ENCODE measurements at regions not wholly inside any gene's neighbourhood (a gene's known extent, or its start where the extent isn't known, plus 50 kb on each side); places are given as distances from the start of the nearest gene placed in this dataset.

DNA sequence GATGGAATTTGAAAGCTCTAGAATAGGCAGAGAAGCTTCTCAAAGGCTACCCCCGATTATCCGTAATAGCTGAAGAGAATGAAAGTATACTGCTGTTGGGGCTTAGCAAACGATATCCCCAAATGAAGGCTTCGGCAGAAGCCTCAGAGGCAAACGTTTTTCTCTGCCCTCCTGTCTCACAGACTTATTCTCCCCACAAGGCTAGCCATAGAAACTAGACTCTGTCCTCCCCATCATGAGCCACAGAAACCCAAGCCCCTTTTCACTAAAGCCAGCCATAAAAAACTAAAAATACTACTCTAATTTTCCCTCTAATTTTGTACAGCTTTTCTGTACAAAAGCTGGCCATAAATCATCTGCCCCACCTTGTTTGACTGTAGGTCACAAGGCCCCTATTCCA is 413.4 kb upstream of the CFAP20DC start:
- no peaks in the 10 kb centered on the region for H3K4me1 ChIP-seq
- H3K27ac ChIP-seq: no peak overlapping the region
- no peaks in the 10 kb centered on the region for H3K27me3 ChIP-seq
- no peak overlapping the region for H3K9ac ChIP-seq
- no peak for TF ChIP-seq Cebpa-rat (IDR thresholded peaks at IDR 0.05)
- no peak overlapping the region for H3K4me3 ChIP-seq
- H3K36me3 ChIP-seq: no peaks in the 10 kb centered on the region
- peaks cover 14% of the 10 kb centered on the region for H3K9me3 ChIP-seq
- H4K20me1 ChIP-seq: no peaks in the 10 kb centered on the region
- no peak overlapping the region for H3K4me2 ChIP-seq

DNA sequence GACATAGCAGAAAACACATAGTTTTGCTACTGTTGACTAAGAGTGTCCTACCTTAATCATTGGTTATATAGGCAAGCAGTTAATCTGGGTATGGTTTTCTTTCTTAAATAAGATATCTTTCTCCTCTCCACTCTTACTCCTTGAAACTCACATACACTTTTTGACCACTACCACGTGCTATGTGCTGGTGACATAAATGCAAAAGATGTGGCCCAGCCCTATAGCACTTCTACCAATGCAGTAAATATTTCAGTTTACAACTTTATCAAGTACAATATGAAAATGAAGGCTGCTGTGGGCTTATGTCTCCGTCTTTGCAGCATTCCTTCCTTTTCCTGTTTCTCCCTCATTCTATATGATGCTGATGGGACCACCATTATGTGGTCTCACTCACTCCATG is 410.2 kb upstream of the CFAP20DC start:
- H3K9me3 ChIP-seq: peaks cover 14% of the 10 kb centered on the region
- no peaks in the 10 kb centered on the region for H3K36me3 ChIP-seq
- no peaks in the 10 kb centered on the region for H4K20me1 ChIP-seq
- H3K4me3 ChIP-seq: no peak overlapping the region
- no peak overlapping the region for H3K9ac ChIP-seq
- TF ChIP-seq Cebpa-rat (IDR thresholded peaks at IDR 0.05): no peak
- peaks cover 16% of the 10 kb centered on the region for H3K4me1 ChIP-seq
- no peak overlapping the region for H3K27ac ChIP-seq
- H3K4me2 ChIP-seq: no peak overlapping the region
- H3K27me3 ChIP-seq: no peaks in the 10 kb centered on the region

DNA sequence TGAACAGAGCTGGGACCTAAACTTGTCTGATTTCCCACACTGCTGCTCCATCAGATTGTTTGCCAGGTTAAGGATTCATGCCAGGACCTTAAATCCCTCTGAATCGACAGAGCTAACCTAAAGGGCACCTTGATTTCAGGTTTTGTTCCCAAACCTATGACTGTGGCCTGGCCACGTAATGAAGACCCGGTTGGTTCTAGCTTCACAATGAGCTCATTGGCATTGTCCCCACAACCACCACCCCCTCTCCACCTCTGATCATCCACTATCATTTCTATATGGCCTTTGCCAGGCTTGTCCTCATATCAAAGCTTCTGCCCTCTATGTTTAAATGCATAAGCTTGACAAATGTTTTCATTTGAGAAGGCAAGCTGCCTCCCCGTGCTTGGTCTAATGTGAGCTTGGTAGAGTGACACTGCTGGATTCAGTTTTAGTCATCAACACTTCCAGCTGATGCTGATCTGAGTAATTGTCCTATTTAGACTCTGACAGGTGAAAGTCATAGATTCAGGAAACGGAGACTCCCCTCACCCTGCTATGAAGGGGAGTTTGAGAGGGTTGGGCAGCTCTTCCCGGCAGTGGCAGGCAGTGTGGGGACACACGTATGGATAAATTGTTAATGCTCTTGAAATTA is 407.1 kb upstream of the CFAP20DC start:
- Histone ChIP-seq H3K9ac (no peak overlapping the region), H3K36me3 (no peaks in the 10 kb centered on the region), H3K9me3 (peaks cover 9% of the 10 kb centered on the region), H3K4me1 (peaks cover 42% of the 10 kb centered on the region), H4K20me1 (no peaks in the 10 kb centered on the region), H3K4me3 (no peak overlapping the region), H3K27me3 (no peaks in the 10 kb centered on the region), H3K27ac (peak overlapping the region; percentile 31; the same call in 1 of the 2 replicates), H3K4me2 (peak overlapping the region; percentile 51)
- no peak for TF ChIP-seq Cebpa-rat (IDR thresholded peaks at IDR 0.05)

DNA sequence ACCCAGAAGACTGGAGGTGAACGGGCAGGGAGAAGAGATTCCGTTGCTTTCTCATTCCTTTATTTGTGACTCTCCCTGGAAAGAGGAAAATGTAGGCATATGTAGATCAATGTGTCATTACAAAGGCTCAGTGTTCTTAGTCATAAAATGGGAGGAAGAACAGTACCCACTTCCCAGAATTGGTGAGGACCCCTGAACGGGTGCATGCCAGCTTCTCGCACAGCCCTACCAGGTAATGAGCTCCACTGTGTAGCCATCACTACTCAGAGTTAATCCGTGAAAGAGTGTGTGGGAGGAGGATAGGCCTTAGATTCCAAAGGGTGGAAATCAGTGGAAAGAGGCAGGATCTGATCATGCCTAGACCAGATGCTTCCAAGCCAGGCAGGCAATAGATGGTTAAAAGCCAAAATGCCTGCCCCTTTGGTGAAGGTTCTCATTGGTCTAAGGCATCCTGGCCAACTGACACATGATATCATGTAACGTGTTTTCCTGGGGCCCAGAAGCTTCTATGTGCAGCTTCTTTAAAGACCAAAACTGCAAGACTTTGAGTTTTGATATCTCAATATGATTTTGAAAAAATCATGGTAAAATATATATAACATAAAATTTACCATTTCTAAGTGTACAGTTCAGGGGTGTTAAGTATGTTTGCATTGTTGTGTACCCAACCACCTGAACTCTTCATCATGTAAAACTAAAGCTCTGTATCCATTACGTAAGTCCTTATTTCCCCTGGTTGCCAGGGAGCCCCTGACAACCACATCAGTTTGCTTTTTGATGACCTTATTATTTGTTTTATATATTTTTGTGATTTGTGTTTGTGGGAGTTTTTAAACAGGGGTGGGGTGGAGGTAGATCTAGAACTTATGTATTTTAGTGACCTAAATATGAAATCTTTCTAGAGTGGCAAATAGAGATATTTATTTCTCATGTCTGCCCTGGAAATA is 402.2 kb upstream of the CFAP20DC start:
- Histone ChIP-seq H3K9ac (peak overlapping the region; percentile 67), H3K27ac (peak overlapping the region; percentile 93), H4K20me1 (no peaks in the 10 kb centered on the region), H3K4me2 (peak overlapping the region; percentile 87), H3K4me3 (peak overlapping the region; percentile 29; the same call in 1 of the 2 replicates), H3K36me3 (no peaks in the 10 kb centered on the region), H3K27me3 (no peaks in the 10 kb centered on the region), H3K4me1 (peaks cover 67% of the 10 kb centered on the region), H3K9me3 (no peaks in the 10 kb centered on the region; the same call in 1 of the 2 replicates)
- no peak for TF ChIP-seq Cebpa-rat (IDR thresholded peaks at IDR 0.05)

DNA sequence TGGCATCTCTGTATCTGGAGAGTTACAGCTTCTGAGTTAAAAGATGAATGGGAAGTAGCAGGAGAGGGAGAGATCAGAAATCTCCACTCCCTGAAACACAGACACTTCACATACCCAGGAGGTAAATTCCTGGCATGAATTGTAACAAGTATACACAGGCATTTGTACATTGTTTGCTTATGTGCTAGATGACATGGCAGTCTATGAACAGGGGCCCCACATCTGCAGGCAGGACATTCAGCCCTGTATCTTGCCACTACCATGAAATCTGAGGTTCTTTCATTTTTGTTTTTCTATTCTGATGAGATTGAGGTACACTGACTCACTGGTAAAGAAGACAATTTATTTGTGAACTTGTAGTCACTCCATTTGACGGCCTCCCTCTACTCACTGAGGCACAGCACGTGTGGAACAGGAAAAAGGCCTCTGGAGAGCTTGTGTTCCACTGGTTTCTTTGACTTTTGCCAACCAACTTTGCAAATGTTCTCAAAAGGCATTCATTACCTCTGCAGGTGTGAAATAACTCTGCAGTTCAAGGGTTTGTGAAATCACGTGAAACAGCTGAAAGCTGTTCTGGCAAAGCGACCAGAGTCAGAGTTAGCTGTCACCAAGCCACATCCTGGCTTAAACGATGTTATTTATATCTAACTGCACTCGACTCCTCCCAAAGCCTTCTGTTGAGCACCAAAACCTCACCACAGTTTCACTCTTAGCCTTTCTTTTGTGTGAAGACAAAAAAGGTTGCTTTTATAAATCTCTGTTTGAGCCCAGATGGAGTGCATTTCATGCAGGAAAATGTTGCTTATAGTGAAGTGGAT is 401.3 kb upstream of the CFAP20DC start:
- no peak for TF ChIP-seq Cebpa-rat (IDR thresholded peaks at IDR 0.05)
- no peaks in the 10 kb centered on the region; the same call in 1 of the 2 replicates for H3K9me3 ChIP-seq
- H3K36me3 ChIP-seq: no peaks in the 10 kb centered on the region
- peaks cover 58% of the 10 kb centered on the region for H3K4me1 ChIP-seq
- peak overlapping the region; percentile 67 for H3K9ac ChIP-seq
- no peaks in the 10 kb centered on the region for H3K27me3 ChIP-seq
- H3K4me2 ChIP-seq: peak overlapping the region; percentile 87
- H3K27ac ChIP-seq: peak overlapping the region; percentile 93
- no peaks in the 10 kb centered on the region for H4K20me1 ChIP-seq
- H3K4me3 ChIP-seq: peak overlapping the region; percentile 29; the same call in 1 of the 2 replicates

DNA sequence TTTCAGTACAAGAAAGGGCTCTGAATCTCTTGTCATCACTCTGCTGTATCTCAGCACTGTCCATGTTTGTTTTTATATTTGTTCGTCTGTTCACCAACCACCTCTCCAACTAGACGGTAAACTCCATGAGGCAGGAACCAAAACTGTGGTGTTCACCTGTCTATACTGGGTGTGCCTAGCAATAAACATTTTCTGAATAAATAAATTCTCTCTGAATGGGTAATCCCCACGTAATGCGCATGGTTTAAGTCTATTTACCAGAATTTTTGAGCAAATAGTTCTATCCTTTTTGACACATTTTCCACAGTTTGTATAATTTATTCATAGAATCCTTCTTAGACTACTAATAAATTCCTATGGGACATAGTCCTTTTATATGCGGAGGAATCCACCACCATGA is 400.6 kb upstream of the CFAP20DC start:
- Histone ChIP-seq H3K4me2 (peak overlapping the region; percentile 87), H3K27me3 (no peaks in the 10 kb centered on the region), H3K27ac (peak overlapping the region; percentile 93), H3K4me1 (peaks cover 53% of the 10 kb centered on the region), H3K9me3 (no peaks in the 10 kb centered on the region; the same call in 1 of the 2 replicates), H3K9ac (peak overlapping the region; percentile 67; the same call in 1 of the 2 replicates), H3K36me3 (no peaks in the 10 kb centered on the region), H3K4me3 (no peak overlapping the region), H4K20me1 (no peaks in the 10 kb centered on the region)
- TF ChIP-seq Cebpa-rat (IDR thresholded peaks at IDR 0.05): no peak

DNA sequence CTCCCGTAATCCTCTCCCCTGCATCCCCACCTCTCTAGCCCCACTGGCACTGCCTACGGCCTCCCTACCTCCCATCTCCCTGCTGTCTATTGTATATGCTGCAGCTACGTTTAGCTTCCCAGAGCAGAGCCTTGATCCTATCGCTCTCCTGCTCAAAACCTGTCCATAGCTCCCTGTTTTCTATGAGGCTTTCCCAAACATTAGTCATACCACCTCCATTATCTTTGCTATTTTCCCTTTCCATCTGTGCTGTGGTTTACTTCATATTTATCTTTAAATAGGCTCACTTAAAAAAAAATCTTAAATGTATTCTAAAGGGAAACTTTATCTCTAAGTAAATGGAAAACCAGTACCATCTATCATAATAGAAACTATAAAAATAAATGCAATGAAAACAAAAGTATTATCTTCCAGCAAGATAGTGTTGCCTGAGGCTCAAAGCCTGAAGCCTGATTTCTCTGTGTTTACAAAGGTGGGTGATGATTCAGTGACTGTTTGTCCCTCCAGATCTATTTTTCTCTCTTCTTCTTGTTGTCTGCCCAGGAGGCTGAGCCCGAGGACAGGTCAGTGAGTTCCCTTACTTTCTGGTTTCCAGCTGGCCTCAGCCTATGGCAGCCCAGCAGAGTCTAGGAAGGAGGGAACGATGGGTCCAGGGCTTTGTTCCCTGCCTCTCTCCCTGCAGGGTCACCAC is 397.1 kb upstream of the CFAP20DC start:
- H3K9me3 ChIP-seq: no peaks in the 10 kb centered on the region

DNA sequence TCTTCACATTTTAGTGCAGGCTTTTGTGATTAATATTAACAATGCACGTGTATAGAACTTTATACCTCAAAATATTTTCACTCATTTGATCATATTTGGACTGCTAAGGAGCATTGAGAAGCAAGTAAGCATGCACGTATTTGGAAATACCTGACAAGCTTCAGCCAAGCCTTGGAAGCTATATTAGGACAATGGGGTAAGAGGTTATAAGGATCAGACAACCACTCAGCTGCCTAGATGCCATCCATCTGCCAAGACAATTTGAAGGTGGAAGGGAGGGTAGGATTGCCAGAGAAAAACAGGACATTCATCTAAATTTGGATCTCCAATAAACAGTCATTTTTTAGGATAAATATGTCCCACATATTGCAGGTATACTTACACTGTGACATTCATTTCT is 394.9 kb upstream of the CFAP20DC start:
- Histone ChIP-seq H3K4me2 (no peak overlapping the region), H3K36me3 (no peaks in the 10 kb centered on the region), H3K9me3 (no peaks in the 10 kb centered on the region), H3K9ac (no peak overlapping the region), H4K20me1 (no peaks in the 10 kb centered on the region), H3K4me1 (peaks cover 15% of the 10 kb centered on the region), H3K4me3 (no peak overlapping the region), H3K27ac (no peak overlapping the region), H3K27me3 (no peaks in the 10 kb centered on the region)
- no peak for TF ChIP-seq Cebpa-rat (IDR thresholded peaks at IDR 0.05)

More for the DNA sequence above, 397.1 kb upstream of the CFAP20DC start:
- TF ChIP-seq Cebpa-rat (IDR thresholded peaks at IDR 0.05): no peak
- H3K4me3 ChIP-seq: no peak overlapping the region
- H3K4me1 ChIP-seq: peaks cover 35% of the 10 kb centered on the region
- no peak overlapping the region for H3K9ac ChIP-seq
- H4K20me1 ChIP-seq: no peaks in the 10 kb centered on the region
- H3K36me3 ChIP-seq: no peaks in the 10 kb centered on the region
- H3K4me2 ChIP-seq: no peak overlapping the region
- H3K27me3 ChIP-seq: no peaks in the 10 kb centered on the region
- no peak overlapping the region; the same call in 1 of the 2 replicates for H3K27ac ChIP-seq

DNA sequence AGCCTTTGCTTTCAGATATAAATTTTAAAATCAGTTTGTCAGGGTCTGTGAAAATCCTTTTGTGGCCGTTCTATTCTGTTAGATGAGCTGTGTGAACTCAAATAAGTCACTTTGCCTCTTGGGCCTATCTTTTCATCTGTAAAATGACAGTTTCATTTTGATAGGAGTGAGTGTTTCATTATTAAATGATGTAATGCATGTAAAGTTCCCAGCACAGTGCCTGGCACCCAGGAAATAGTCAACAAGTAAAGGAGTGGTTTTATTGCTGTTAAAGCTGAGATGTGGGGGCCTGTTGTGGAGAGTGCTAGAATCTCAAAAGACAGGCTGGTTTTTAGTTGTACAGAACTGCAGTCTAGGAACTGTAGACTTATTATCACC is 394.5 kb upstream of the CFAP20DC start:
- no peak overlapping the region for H3K9ac ChIP-seq
- no peak for TF ChIP-seq Cebpa-rat (IDR thresholded peaks at IDR 0.05)
- H3K4me2 ChIP-seq: no peak overlapping the region

More for the DNA sequence above, 394.5 kb upstream of the CFAP20DC start:
- Histone ChIP-seq H3K4me1 (peaks cover 11% of the 10 kb centered on the region), H3K27ac (no peak overlapping the region), H3K36me3 (no peaks in the 10 kb centered on the region), H3K4me3 (no peak overlapping the region), H3K27me3 (no peaks in the 10 kb centered on the region), H4K20me1 (no peaks in the 10 kb centered on the region), H3K9me3 (no peaks in the 10 kb centered on the region; the same call in 1 of the 2 replicates)
